ENCODE measurements at regions not wholly inside any gene's neighbourhood (a gene's known extent, or its start where the extent isn't known, plus 50 kb on each side); places are given as distances from the start of the nearest gene placed in this dataset.

DNA sequence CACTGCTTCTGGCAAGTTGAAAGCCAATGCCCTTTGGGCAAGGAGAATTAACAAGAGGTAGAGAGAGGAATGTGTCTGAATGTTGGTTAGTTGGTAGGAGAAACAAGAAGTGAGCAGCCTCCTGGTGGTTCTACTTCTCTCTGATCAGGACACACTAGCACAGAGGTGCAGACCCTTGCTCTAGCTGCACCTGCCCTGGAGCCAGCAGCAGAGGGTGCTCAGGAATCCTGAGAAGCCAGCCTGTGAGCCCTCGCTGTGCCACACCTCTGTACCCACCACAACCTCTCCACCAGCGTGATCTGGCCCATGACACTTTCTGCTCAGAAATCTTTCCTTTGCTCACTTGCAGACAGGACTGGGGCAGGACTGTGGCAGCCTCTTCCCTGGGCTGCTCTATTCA is 364.7 kb downstream of the RPS24 start:
- TF ChIP-seq, protein P1, sequence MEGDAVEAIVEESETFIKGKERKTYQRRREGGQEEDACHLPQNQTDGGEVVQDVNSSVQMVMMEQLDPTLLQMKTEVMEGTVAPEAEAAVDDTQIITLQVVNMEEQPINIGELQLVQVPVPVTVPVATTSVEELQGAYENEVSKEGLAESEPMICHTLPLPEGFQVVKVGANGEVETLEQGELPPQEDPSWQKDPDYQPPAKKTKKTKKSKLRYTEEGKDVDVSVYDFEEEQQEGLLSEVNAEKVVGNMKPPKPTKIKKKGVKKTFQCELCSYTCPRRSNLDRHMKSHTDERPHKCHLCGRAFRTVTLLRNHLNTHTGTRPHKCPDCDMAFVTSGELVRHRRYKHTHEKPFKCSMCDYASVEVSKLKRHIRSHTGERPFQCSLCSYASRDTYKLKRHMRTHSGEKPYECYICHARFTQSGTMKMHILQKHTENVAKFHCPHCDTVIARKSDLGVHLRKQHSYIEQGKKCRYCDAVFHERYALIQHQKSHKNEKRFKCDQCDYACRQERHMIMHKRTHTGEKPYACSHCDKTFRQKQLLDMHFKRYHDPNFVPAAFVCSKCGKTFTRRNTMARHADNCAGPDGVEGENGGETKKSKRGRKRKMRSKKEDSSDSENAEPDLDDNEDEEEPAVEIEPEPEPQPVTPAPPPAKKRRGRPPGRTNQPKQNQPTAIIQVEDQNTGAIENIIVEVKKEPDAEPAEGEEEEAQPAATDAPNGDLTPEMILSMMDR (IDR thresholded peaks at IDR 0.05) = no peak
- no peak for TF ChIP-seq POLR2A (IDR thresholded peaks at IDR 0.05)
